Hepatocyte (in vitro differentiated cells): ENCODE measurements at regions not wholly inside any gene's neighbourhood (a gene's known extent, or its start where the extent isn't known, plus 50 kb on each side); places are given as distances from the start of the nearest gene placed in this dataset.

Experiments
- DNase-seq: peaks from one replicate; pipeline ENCODE4 v3.0.0-alpha.2; 2016; ENCODE audit warnings: low spot score
- H2AFZ ChIP-seq: fragments of 200-600 bp; sonication (generic); 2 replicates; pipeline ENCODE4 v1.6.0; 2016; ENCODE audit warnings: antibody characterized with exemption, mild to moderate bottlenecking
- H3K27ac ChIP-seq: fragments of 200-600 bp; sonication (generic); 2 replicates; pipeline ENCODE4 v1.5.1; 2016; ENCODE audit warnings: mild to moderate bottlenecking
- H3K27me3 ChIP-seq: fragments of 200-600 bp; sonication (generic); 2 replicates; pipeline ENCODE4 v1.6.1; 2016
- H3K36me3 ChIP-seq: fragments of 200-600 bp; sonication (generic); replicated peaks from 2 replicates; pipeline ENCODE4 v1.5.1; 2016; ENCODE audit warnings: low read depth; ENCODE audit not compliant: insufficient read depth
- H3K4me1 ChIP-seq: fragments of 200-600 bp; sonication (generic); 2 replicates; pipeline ENCODE4 v1.5.1; 2016; ENCODE audit warnings: mild to moderate bottlenecking, moderate library complexity; ENCODE audit not compliant: insufficient read depth
- H3K4me2 ChIP-seq: fragments of 200-600 bp; sonication (generic); 2 replicates; pipeline ENCODE4 v1.6.0; 2016
- H3K4me3 ChIP-seq: fragments of 200-600 bp; sonication (generic); 2 replicates; pipeline ENCODE4 v1.5.1; 2016; ENCODE audit warnings: mild to moderate bottlenecking
- H3K79me2 ChIP-seq: fragments of 200-600 bp; sonication (generic); 2 replicates; pipeline ENCODE4 v1.6.0; 2017; ENCODE audit warnings: mild to moderate bottlenecking
- H3K9me2 ChIP-seq: fragments of 200-600 bp; sonication (generic); replicated peaks from 2 replicates; pipeline ENCODE4 v1.6.0; 2017; ENCODE audit warnings: mild to moderate bottlenecking; ENCODE audit not compliant: insufficient read depth
- H3K9me3 ChIP-seq: fragments of 200-600 bp; sonication (generic); 2 replicates; pipeline ENCODE4 v1.5.1; 2016; ENCODE audit warnings: low read depth, mild to moderate bottlenecking
- H4K20me1 ChIP-seq: fragments of 200-600 bp; sonication (generic); 2 replicates; pipeline ENCODE4 v1.6.0; 2016; ENCODE audit warnings: mild to moderate bottlenecking; ENCODE audit not compliant: insufficient read depth, poor library complexity, severe bottlenecking
- CTCF ChIP-seq: fragments of 200-600 bp; sonication (generic); IDR thresholded peaks from 2 replicates; pipeline ENCODE4 v1.5.1; 2016; ENCODE audit warnings: antibody characterized with exemption, mild to moderate bottlenecking; ENCODE audit not compliant: poor library complexity
- EZH2 ChIP-seq: fragments of 200-600 bp; sonication (generic); IDR thresholded peaks from 2 replicates; pipeline ENCODE4 v1.6.1; 2016; ENCODE audit warnings: antibody characterized with exemption, mild to moderate bottlenecking, borderline replicate concordance
- EZH2phosphoT487 ChIP-seq: fragments of 200-600 bp; sonication (generic); IDR thresholded peaks from one replicate; pipeline ENCODE4 v1.6.1; 2018; ENCODE audit warnings: antibody characterized with exemption, mild to moderate bottlenecking, low read depth, moderate library complexity; ENCODE audit not compliant: unreplicated experiment, severe bottlenecking
- WGBS: methylation state at CpG from one replicate; pipeline ENCODE4 v1.1.6; 2016; ENCODE audit warnings: low lambda C conversion rate; ENCODE audit errors: missing lambda C conversion rate; 5-methylcytosine and 5-hydroxymethylcytosine counted together

DNA sequence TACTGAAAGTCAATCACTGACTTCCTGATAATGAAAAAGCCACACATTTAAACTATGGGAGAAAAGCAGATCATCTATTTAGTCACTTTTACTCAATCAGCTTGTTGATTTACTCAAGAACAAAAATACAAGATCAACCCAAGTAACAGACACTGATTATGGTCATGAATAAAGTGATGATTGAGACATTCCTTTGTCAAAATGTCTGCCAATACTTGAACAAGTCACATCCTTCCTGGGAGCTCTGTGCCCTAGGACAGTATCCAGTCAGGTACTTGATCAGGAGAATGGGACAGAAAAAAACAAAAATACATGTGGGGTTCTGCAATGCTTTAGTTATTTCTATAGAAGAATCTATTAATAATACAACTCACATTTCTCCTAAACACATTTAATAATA lies 150.0 kb upstream of the NEBL start:
- DNase-seq, result no peak
- Histone ChIP-seq H3K4me2 (no peak overlapping the region), H4K20me1 (no peaks in the 10 kb centered on the region), H3K36me3 (no peaks in the 10 kb centered on the region), H3K4me3 (no peak overlapping the region), H3K9me3 (no peaks in the 10 kb centered on the region), H3K4me1 (no peaks in the 10 kb centered on the region), H3K27me3 (no peaks in the 10 kb centered on the region), H3K9me2 (no peaks in the 10 kb centered on the region), H3K79me2 (no peaks in the 10 kb centered on the region), H2AFZ (no peak overlapping the region), H3K27ac (no peak overlapping the region)
- TF ChIP-seq EZH2phosphoT487, result no peak
- TF ChIP-seq CTCF, result no peak
- no peak for TF ChIP-seq EZH2

DNA sequence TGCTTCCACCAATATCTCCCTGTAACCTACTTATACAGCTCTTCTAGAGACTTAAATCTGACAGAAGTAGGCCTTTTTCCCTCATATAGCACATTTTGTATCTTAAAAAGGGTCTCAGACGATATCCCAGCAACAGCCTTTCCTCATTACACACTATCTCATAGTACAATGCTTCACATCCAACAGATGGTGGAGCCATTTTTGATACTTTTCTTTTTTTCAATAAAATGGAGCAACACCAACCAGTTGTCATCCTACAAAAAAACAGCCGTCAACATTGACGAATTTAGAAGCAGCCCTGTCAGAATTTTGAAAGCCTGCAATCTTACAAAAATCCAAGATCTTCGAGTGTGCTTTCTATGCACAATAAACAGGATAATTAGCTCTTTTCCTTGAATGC lies 145.9 kb upstream of the NEBL start:
- no peaks in the 10 kb centered on the region for H3K79me2 ChIP-seq
- no peaks in the 10 kb centered on the region for H3K9me2 ChIP-seq
- H3K4me3 ChIP-seq, result no peak overlapping the region
- H3K4me1 ChIP-seq, result no peaks in the 10 kb centered on the region
- no peak overlapping the region for H3K27ac ChIP-seq
- no peak overlapping the region for H3K4me2 ChIP-seq
- H3K36me3 ChIP-seq, result no peaks in the 10 kb centered on the region
- TF ChIP-seq EZH2 (no peak), CTCF (no peak), EZH2phosphoT487 (no peak)
- H3K27me3 ChIP-seq, result no peaks in the 10 kb centered on the region
- DNase-seq, result no peak
- no peaks in the 10 kb centered on the region for H4K20me1 ChIP-seq
- WGBS, result 87% methylated on average over 4 of the region's 4 CpGs
- H3K9me3 ChIP-seq, result no peaks in the 10 kb centered on the region
- H2AFZ ChIP-seq, result no peak overlapping the region

GRCh38 chr10:21042536-21042935 lies 145.4 kb upstream of the NEBL start:
- no peaks in the 10 kb centered on the region for H3K9me2 ChIP-seq
- H3K9me3 ChIP-seq, result no peaks in the 10 kb centered on the region
- no peaks in the 10 kb centered on the region for H3K79me2 ChIP-seq
- TF ChIP-seq CTCF (no peak), EZH2phosphoT487 (no peak), EZH2 (no peak)
- H3K4me2 ChIP-seq, result no peak overlapping the region
- no peaks in the 10 kb centered on the region for H3K36me3 ChIP-seq
- no peak overlapping the region for H3K27ac ChIP-seq
- H2AFZ ChIP-seq, result no peak overlapping the region
- 91% methylated on average over 1 of the region's 1 CpG for WGBS
- H3K27me3 ChIP-seq, result no peaks in the 10 kb centered on the region
- no peak overlapping the region for H3K4me3 ChIP-seq
- no peaks in the 10 kb centered on the region for H4K20me1 ChIP-seq
- DNase-seq, result no peak
- no peaks in the 10 kb centered on the region for H3K4me1 ChIP-seq

DNA sequence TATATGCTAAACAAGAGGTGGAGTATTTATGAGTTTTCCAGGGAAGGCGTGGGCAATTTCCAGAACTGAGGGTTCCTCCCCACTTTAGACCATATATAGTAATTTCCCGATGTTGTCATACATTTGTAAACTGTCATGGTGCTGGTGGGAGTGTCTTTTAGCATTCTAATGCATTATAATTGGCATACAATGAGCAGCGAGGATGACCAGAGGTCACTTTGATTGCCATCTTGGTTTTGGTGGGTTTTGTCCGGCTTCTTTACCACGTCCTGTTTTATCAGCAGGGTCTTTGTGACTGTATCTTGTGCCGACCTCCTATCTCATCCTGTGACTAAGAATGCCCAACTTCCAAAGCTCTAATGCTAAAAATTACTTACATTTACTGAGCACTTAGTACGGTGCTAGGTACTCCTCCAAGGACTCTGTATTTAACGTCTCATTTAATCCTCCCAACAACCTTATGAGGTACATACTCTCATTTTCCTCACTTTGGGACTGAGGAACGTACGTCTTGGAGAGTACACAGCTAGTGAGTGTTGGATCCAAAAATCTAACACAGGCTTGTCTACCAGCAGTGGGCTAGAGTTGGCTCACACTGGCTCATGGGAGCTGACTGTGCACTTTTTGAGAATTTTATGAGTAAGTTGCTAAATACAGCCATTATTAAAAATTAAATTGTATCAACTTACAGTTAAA lies 144.8 kb upstream of the NEBL start:
- Histone ChIP-seq H3K9me2 (no peaks in the 10 kb centered on the region), H4K20me1 (no peaks in the 10 kb centered on the region), H3K4me3 (no peak overlapping the region), H3K27ac (no peak overlapping the region), H3K9me3 (no peaks in the 10 kb centered on the region), H3K4me1 (no peaks in the 10 kb centered on the region), H2AFZ (no peak overlapping the region), H3K4me2 (no peak overlapping the region), H3K27me3 (no peaks in the 10 kb centered on the region), H3K79me2 (no peaks in the 10 kb centered on the region), H3K36me3 (no peaks in the 10 kb centered on the region)
- WGBS, result 90% methylated on average over 10 of the region's 10 CpGs
- DNase-seq, result no peak
- TF ChIP-seq EZH2phosphoT487 (no peak), CTCF (no peak), EZH2 (no peak)
